GM19395 (cell line): ENCODE measurements at regions not wholly inside any gene's neighbourhood (a gene's known extent, or its start where the extent isn't known, plus 50 kb on each side); places are given as distances from the start of the nearest gene placed in this dataset.
"Not testable (repeated sequence)": the region's sequence is repeated elsewhere in the genome, so short reads cannot be mapped to it uniquely, and the experiment has no call there.

Source experiments
- ATAC-seq: cut with Tn5 transposase; IDR thresholded peaks from one replicate; pipeline ENCODE4 v1.9.1; 2021; ENCODE audit warnings: mild to moderate bottlenecking, moderate library complexity; ENCODE audit not compliant: unreplicated experiment

- no peak for ATAC-seq
Observed at GRCh38 chr12:89230376-89231315, 121.7 kb downstream of the DUSP6 start.

- ATAC-seq = no peak
Observed at GRCh38 chr12:89228491-89228890, 123.8 kb downstream of the DUSP6 start.

GRCh38 chr12:89227774-89228173, 124.5 kb downstream of the DUSP6 start:
- ATAC-seq = no peak

GRCh38 chr12:89225808-89226411, 126.4 kb downstream of the DUSP6 start:
- ATAC-seq = peak; percentile 73

- ATAC-seq = peak; percentile 61
Observed at GRCh38 chr12:89225401-89225800, 126.9 kb downstream of the DUSP6 start.

GRCh38 chr12:89222580-89222979, 129.7 kb downstream of the DUSP6 start:
- ATAC-seq = not testable (repeated sequence)

GRCh38 chr12:89217472-89217871, 134.8 kb downstream of the DUSP6 start:
- no peak for ATAC-seq

GRCh38 chr12:89216211-89216952, 135.9 kb downstream of the DUSP6 start:
- no peak for ATAC-seq

GRCh38 chr12:89215196-89215595, 137.1 kb downstream of the DUSP6 start:
- no peak for ATAC-seq

- no peak for ATAC-seq
Observed at GRCh38 chr12:89213747-89214146, 138.6 kb downstream of the DUSP6 start.

GRCh38 chr12:89213139-89213538, 139.2 kb downstream of the DUSP6 start:
- ATAC-seq = no peak

GRCh38 chr12:89212339-89212771, 139.9 kb downstream of the DUSP6 start:
- ATAC-seq = no peak

- no peak for ATAC-seq
Observed at GRCh38 chr12:89211456-89211855, 140.8 kb downstream of the DUSP6 start.

- no peak for ATAC-seq
Observed at GRCh38 chr12:89210277-89210676, 142.0 kb downstream of the DUSP6 start.

- no peak for ATAC-seq
Observed at GRCh38 chr12:89208661-89209096, 143.6 kb downstream of the DUSP6 start.

- no peak for ATAC-seq
Observed at GRCh38 chr12:89206390-89206789, 145.9 kb downstream of the DUSP6 start.

GRCh38 chr12:89205517-89205916, 146.8 kb downstream of the DUSP6 start:
- ATAC-seq = no peak

GRCh38 chr12:89203144-89203543, 149.2 kb downstream of the DUSP6 start:
- no peak for ATAC-seq

- no peak for ATAC-seq
Observed at GRCh38 chr12:89200217-89200616, 152.1 kb downstream of the DUSP6 start.

- no peak for ATAC-seq
Observed at GRCh38 chr12:89195470-89195869, 156.8 kb downstream of the DUSP6 start.

GRCh38 chr12:89194683-89195082, 157.6 kb downstream of the DUSP6 start:
- no peak for ATAC-seq
